Ishikawa (cell line): ENCODE measurements at regions not wholly inside any gene's neighbourhood (a gene's known extent, or its start where the extent isn't known, plus 50 kb on each side); places are given as distances from the start of the nearest gene placed in this dataset.

ENCODE experiments used
- CEBPB ChIP-seq: IDR thresholded peaks from 2 replicates; pipeline ENCODE4 v1.6.1; 2012
- CREB1 ChIP-seq: IDR thresholded peaks from 2 replicates; pipeline ENCODE4 v1.6.1; 2012; ENCODE audit warnings: low read depth
- EGR1 ChIP-seq: IDR thresholded peaks from 2 replicates; pipeline ENCODE4 v1.6.1; 2012
- EP300 ChIP-seq: IDR thresholded peaks from 2 replicates; pipeline ENCODE4 v1.6.1; 2012; ENCODE audit warnings: borderline replicate concordance
- FOXM1 ChIP-seq: IDR thresholded peaks from 2 replicates; pipeline ENCODE4 v1.6.1; 2012; ENCODE audit warnings: low read depth, borderline replicate concordance
- NFIC ChIP-seq: IDR thresholded peaks from 2 replicates; pipeline ENCODE4 v1.6.1; 2012
- RAD21 ChIP-seq: IDR thresholded peaks from 2 replicates; pipeline ENCODE4 v1.6.1; 2012; ENCODE audit warnings: low read depth
- REST ChIP-seq: IDR thresholded peaks from 2 replicates; pipeline ENCODE4 v1.6.1; 2012; ENCODE audit warnings: low read depth, mild to moderate bottlenecking
- TAF1 ChIP-seq: IDR thresholded peaks from 2 replicates; pipeline ENCODE4 v1.6.1; 2012; ENCODE audit warnings: low read depth, mild to moderate bottlenecking
- TCF12 ChIP-seq: IDR thresholded peaks from 2 replicates; pipeline ENCODE4 v1.6.1; 2012; ENCODE audit warnings: low read depth
- TEAD4 ChIP-seq: IDR thresholded peaks from 2 replicates; pipeline ENCODE4 v1.6.1; 2012
- YY1 ChIP-seq: IDR thresholded peaks from 2 replicates; pipeline ENCODE4 v1.6.1; 2012; ENCODE audit warnings: low read depth
- ZBTB7A ChIP-seq: IDR thresholded peaks from 2 replicates; pipeline ENCODE4 v1.6.1; 2012; ENCODE audit warnings: low read depth
- TF ChIP-seq, protein P1 (sequence below): IDR thresholded peaks from 2 replicates; pipeline ENCODE4 v1.6.1; 2012
- TF ChIP-seq, protein P2 (sequence below): IDR thresholded peaks from 2 replicates; pipeline ENCODE4 v1.6.1; 2012

DNA sequence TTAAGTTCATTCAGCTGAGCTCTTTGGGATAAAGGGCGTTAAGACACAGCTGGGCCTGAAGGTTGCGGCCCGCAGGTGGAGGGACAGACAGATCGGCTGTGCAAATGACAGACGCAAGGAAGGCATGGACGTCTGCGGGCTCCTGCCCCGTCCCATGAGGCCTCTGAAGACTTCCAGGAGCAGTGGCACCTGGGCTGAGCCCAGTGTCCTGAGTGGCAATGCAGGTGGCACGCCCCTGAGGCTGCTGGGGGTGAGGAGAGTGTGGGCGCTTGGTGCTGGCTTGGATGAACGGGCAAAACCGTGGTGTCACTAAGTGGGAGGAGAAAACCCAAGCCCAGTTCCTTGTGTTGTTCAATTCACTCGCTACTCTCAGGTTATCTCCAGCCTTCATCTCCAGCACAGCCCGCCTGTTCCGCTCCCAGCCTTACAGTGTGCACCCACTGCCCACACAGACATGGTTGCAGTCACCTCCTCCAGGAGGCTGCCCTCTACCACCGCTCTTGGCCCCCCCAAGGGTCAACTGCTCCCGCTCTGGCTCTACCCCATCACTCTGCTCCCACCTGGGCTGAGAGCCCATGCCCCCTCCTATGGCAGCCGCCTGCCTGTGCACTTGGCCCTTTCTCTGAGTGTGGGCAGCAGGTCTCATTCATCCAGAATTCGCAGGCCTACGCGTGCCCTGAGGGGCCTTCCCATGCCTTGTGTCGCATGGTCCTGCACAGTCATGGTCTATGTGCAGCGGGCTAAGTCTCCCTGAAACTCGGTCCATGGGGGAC, 50.3 kb downstream of the PTGR3 start:
- TF ChIP-seq CREB1 = no peak
- no peak for TF ChIP-seq TAF1
- no peak for TF ChIP-seq ZBTB7A
- TF ChIP-seq REST = no peak
- TF ChIP-seq CEBPB = no peak
- TF ChIP-seq FOXM1 = no peak
- TF ChIP-seq EP300 = no peak
- no peak for TF ChIP-seq RAD21
- TF ChIP-seq, protein P1, sequence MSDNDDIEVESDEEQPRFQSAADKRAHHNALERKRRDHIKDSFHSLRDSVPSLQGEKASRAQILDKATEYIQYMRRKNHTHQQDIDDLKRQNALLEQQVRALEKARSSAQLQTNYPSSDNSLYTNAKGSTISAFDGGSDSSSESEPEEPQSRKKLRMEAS = no peak
- TF ChIP-seq TCF12 = no peak
- TF ChIP-seq TEAD4 = no peak
- TF ChIP-seq NFIC = no peak
- TF ChIP-seq, protein P2, sequence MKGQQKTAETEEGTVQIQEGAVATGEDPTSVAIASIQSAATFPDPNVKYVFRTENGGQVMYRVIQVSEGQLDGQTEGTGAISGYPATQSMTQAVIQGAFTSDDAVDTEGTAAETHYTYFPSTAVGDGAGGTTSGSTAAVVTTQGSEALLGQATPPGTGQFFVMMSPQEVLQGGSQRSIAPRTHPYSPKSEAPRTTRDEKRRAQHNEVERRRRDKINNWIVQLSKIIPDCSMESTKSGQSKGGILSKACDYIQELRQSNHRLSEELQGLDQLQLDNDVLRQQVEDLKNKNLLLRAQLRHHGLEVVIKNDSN = no peak
- no peak for TF ChIP-seq EGR1

- no peak for TF ChIP-seq CEBPB
Measured at GRCh38 chr18:75157851-75158250, 51.1 kb downstream of the PTGR3 start.

GRCh38 chr18:75157381-75157780, 51.6 kb downstream of the PTGR3 start:
- TF ChIP-seq TEAD4 = no peak
- TF ChIP-seq CREB1 = no peak
- no peak for TF ChIP-seq CEBPB
- TF ChIP-seq, protein P2 = no peak
- TF ChIP-seq EP300 = no peak
- TF ChIP-seq EGR1 = no peak
- no peak for TF ChIP-seq RAD21
- TF ChIP-seq, protein P1 = no peak
- no peak for TF ChIP-seq REST
- no peak for TF ChIP-seq ZBTB7A

GRCh38 chr18:75156831-75157230, 52.1 kb downstream of the PTGR3 start:
- no peak for TF ChIP-seq TEAD4
- TF ChIP-seq RAD21 = no peak
- no peak for TF ChIP-seq FOXM1
- TF ChIP-seq EGR1 = no peak
- TF ChIP-seq, protein P1 = no peak
- TF ChIP-seq YY1 = no peak
- no peak for TF ChIP-seq ZBTB7A
- TF ChIP-seq, protein P2 = no peak
- TF ChIP-seq NFIC = no peak
- TF ChIP-seq EP300 = no peak
- TF ChIP-seq TCF12 = no peak
- no peak for TF ChIP-seq TAF1
- TF ChIP-seq REST = no peak
- no peak for TF ChIP-seq CREB1
